ENCODE measurements at regions not wholly inside any gene's neighbourhood (a gene's known extent, or its start where the extent isn't known, plus 50 kb on each side); places are given as distances from the start of the nearest gene placed in this dataset.
A peak's percentile ranks its signal among the peaks of the same experiment; 100 is the strongest.
"Not testable (repeated sequence)": the region's sequence is repeated elsewhere in the genome, so short reads cannot be mapped to it uniquely, and the experiment has no call there.

DNA sequence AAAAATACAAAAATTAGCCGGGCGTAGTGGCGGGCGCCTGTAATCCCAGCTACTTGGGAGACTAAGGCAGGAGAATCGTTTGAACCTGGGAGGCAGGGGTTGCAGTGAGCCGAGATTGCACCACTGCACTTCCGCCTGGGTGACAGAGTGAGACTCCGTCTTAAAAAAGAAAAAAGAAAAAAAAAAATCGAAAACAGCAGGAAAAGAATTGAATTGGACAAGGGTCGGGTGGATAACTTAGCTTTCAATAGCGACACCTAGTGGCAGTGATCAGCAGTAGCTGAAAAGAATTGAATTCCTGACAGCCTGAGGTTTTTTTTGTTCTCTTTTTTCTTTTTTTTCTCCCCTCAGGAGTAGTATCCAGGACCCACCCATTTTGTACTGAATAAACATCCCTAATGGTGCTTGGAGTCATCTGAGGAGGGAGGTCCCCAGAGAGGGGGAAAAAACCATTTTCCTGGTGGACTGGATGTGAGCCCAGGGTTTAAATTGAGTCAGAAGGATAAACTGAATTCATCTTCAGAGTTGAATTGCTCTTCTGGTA is 55.1 kb downstream of the CYCS start:
- DNase-seq, result peak; percentile 87

GRCh38 chr7:25068502-25069213 is 56.4 kb downstream of the CYCS start:
- DNase-seq, result no peak

DNA sequence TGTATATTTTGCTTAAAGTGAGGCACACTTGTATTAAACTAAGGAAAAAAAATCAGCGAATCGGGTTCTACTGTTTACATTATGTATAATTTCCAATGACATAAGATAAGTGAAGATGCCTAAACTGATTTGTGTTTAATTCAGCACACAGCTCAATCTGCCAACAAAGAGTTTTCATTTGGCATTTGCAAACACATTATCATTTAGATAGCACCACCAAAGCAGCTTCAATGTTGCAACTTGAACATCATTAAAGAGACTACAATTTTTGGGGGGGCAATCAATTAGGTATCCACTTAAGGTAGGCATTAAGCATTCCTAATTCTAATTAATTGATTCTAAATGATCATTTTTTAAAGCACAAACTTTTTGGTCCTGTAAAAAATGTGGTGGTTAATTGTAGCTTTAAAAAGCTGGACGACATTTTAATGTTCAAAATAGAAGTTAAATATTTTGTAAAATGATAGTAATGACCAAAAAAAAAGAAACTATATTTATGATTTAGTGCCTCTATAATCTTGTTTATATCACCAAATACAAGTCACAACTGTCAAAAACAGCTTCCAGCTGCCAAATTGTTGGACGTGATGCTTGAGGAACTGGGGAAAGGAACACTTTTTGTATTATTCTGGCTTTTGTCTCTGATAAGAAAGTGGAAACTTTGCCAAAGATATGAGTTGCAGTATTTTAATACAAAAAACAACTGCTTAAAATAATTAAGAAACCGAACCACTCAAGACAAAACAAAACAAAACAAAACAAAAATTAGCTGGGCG is 57.1 kb downstream of the CYCS start:
- no peak for DNase-seq

GRCh38 chr7:25066253-25066652 is 58.8 kb downstream of the CYCS start:
- no peak for DNase-seq

GRCh38 chr7:25062380-25062779 is 62.7 kb downstream of the CYCS start:
- no peak for DNase-seq

DNA sequence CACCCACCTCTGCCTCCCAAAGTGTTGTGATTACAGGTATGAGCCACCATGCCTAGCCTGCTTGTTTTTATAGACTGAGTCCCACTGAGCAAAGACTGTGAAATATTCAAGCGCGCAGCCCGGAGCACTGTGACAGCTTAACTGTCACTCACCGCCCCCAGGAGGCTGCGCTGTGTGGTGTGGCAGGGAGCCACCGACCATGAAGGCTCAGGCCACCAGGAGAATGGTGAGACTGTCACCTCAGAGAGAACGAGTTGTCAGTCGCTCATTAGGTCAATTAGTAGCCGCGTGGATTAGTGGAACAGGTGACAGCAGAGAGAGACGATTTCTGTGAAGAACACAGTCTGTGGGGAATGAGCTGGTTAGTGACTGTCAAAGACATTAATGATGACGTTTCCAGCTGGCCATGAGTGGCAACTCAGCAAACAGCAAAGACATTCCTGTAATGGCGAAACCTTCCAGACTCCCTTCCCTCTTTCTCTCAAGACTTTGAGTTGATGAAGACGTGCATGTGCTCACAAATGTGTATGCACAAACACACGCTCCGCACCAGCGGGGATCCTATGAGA is 64.5 kb downstream of the CYCS start:
- no peak for DNase-seq

DNA sequence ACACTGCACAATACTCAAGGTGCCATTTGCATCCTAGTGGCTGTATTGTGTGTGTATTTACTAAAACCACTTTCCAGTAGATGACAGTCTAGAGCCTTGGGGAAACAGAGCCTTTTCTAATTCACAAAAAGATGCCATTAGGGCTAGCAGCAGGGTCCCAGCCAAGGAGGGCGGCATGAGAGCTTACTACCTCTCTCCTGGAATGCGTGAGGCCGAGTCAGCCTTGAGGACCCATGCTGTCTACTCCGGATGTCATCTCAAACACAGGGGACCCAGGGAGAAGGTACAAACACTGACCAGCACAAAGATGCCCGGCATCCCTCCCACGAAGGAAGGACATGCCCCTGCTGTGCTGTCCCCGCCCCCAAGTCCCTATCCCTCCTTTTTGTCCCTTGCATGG is 65.5 kb downstream of the CYCS start:
- DNase-seq, result no peak

DNA sequence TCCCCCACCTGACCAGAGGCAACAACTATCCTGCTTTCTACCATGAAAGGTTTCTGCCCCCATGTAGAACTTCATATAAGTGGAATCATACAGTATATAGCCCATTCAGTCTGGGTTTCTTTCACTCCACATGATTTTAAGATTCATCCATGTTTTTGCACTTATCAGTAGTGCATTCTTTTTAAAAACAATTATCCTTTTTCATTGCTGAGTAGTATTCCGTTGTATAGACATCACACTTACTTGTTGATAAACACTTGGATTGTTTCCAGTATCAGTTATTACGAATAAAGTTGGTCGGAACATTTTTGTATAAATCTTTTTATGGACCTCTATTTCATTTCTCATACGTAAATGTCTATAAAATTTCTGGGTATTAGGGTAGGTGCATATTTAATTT is 68.7 kb downstream of the CYCS start:
- no peak for DNase-seq

- DNase-seq, result no peak
Measured at GRCh38 chr7:25055520-25056220, 69.4 kb downstream of the CYCS start.

DNA sequence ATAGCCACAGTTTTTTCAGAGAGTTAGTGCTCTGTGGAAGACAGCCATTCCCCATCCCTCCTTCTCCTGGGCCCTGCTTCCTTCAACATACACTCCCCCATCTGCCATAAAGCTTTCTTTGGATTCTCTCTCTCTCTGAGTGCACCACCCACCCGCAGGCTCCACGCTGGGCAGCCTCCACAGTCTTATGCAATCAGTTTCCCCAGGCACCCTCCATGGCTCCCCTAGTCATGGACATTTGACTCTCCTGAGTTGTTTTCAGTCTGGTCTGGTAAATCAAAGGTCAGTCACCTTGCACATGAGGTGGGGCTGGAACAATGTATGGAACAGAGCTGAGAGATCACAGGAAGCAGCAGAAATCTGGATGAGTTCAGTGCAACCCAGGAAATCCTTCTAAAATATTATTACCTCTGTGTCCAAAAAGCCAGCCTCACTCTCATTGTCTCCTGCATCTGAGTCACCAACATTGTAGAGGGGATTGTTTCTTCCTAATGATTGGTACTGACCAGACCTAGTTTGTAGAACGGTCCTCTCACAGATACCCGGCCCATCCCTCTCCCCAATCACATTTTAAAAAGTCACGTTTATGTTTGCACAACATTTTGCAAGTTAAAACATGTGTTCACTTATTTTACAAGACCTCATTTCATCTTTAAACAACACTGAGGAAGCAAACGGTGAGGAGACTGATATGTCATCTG is 70.1 kb downstream of the CYCS start:
- no peak for DNase-seq

DNA sequence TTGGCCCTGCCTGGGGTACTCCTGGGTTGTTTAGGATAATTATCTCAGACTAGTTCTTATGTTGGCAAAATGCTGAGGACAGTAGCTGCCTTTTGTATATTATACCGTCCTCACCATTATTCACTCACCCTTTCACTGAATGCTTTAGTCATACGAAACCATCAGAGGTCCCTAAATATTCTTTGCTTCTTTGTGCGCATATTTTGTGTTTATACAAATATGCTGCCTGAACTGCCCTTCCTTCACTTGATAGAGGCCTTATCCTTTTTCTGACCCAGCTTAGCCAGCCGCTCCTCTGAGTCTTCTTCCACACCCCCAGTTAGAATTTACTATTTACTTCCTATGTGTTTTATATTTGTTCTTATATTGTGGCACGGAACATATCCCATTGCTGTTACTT is 70.2 kb upstream of the OSBPL3 start:
- no peak for DNase-seq

DNA sequence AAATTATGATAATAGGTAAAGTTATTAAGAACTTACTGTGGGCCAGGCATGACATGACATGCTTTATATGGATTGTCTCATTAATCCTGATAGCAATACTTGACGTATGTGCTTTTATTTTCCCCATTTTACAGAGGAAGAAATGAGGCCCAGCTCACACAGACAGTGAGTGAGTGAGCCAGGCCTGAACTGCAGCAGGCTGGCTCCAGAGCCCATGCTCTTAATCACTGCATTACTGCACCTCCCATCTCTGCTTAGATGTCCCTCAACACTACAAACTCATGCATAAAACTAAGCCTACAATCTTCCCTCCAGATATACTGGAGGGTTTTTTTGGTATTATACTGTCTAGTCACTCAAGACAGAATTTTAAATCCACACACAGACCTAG is 68.5 kb upstream of the OSBPL3 start:
- DNase-seq, result no peak

DNA sequence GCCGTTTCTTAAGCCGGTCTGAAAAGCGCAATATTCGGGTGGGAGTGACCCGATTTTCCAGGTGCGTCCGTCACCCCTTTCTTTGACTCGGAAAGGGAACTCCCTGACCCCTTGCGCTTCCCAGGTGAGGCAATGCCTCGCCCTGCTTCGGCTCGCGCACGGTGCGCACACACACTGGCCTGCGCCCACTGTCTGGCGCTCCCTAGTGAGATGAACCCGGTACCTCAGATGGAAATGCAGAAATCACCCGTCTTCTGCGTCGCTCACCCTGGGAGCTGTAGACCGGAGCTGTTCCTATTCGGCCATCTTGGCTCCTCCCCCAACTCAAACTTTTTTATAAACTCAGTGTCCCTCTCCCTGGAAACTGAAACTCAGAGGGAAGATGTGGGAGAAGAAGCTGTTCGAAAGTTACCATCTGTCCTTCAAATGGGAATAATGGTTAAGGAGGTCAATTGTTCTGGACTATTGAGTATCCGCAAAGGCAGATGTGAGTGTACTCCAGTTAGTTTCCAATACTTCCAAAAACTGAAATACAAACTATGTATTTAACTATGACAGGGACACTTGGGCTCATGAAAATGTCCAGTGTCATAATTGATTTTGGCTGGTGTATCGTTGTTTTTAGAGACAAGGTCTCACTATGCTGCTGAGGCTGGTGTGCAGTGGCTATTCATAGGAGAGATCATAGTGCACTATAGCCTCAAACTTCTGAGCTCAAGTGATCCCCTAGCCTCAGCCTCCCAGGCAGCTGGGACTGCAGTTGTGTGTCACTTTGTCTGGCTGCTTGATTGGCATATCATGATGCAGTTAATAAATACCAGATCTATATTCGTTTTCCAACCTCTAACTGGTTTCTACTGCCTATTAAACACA is 67.8 kb upstream of the OSBPL3 start:
- not testable (repeated sequence) for DNase-seq

GRCh38 chr7:25037325-25037724 is 57.3 kb upstream of the OSBPL3 start:
- no peak for DNase-seq

GRCh38 chr7:25035274-25035673 is 55.3 kb upstream of the OSBPL3 start:
- no peak for DNase-seq

GRCh38 chr7:25034136-25034535 is 54.2 kb upstream of the OSBPL3 start:
- DNase-seq, result no peak

DNA sequence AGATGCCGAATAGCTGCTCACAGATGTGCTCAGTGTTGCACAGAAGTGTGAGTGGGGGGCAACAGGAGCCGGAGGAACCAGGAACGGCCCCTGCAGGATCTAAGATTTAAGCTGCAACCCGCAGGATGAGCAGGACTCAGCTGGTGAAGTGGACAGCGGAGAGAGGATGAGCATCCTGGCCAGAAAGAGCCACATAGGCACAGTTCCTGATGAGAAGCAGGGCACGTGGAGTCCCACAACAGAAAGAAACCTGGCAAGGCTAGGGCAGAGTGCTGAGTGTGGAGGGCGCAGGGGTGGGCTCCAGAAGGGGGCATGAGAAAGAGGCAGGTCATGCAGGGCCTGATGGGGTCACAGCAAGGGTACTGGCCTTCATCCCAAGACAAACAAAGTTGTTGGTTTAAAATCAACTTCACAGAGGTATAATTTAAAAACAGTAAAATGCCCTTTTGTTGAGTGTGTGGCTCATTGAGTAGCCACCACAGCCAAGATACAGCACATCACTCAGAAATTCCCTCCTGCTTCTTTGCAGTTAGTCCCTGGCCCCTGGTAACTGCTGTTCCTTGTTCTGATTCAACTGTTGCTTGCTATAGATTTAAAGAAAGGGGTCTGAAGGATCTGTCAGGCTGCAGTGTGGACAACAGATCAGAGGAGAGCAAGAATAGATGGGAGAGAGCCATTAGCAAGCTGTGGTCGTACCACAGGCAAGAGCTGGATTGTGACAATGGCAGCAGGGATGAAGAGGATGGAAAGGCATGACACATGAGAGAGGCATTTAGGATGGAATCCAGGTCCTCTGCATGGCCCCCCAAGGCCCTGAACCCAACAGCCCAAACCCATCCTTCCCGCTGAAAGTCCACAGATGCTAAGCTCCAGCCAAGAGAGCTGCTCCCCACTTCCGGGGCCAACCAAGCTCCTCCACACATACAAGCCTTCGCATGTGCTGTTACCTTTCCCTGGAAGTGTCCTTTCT is 53.1 kb upstream of the OSBPL3 start:
- no peak for DNase-seq

GRCh38 chr7:25031432-25031831 is 51.5 kb upstream of the OSBPL3 start:
- DNase-seq, result no peak

DNA sequence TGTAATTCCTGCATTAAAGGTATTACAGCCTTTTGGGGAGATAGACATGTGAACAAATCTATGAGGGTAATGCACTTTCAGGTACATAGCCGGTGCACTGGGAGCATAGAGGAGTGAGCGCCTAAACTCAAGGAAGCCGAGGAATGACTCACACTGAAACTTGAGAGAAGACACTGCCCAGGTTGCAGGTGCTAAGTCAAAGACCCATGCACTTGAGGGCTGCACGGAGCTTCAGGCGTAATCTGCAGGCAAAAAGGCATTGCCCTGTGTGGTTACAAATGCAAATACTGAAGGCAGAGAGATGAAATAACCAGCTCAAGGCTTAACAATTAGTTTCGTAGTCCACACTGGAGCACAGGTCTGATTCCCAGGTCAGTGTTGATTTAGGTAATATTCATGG is 51.0 kb upstream of the OSBPL3 start:
- no peak for DNase-seq
